CD14-positive monocyte (primary cell): ENCODE measurements at regions not wholly inside any gene's neighbourhood (a gene's known extent, or its start where the extent isn't known, plus 50 kb on each side); places are given as distances from the start of the nearest gene placed in this dataset.
"Not testable (repeated sequence)": the region's sequence is repeated elsewhere in the genome, so short reads cannot be mapped to it uniquely, and the experiment has no call there.

Experiments used
- DNase-seq, 3 donors: peaks; one replicate each; pipeline ENCODE4 v3.0.0-alpha.2; 2011 to 2022
- H2AFZ ChIP-seq: 2 replicates; pipeline ENCODE4 v1.6.0; 2012; ENCODE audit warnings: mild to moderate bottlenecking, low read depth, low read length, inconsistent platforms; ENCODE audit not compliant: insufficient read depth, poor library complexity, severe bottlenecking
- H3K27ac ChIP-seq, 2 donors: 1 replicate in 1 of 2; 2 replicates in 1 of 2; pipeline ENCODE4 v1.5.1; 2012 to 2013; ENCODE audit warnings: low read length in 2 of 2, control low read depth in 1 of 2, inconsistent platforms in 1 of 2, low read depth in 1 of 2, mild to moderate bottlenecking in 1 of 2
- H3K27me3 ChIP-seq, 2 donors: one replicate each; pipeline versions ENCODE4 v1.6.0 to v1.6.1; 2011 to 2013; ENCODE audit warnings: low read length in 2 of 2; ENCODE audit not compliant: control insufficient read depth in 2 of 2, insufficient read depth in 2 of 2
- H3K36me3 ChIP-seq, 2 donors: replicated peaks in 1 of 2; 1 replicate in 1 of 2; 2 replicates in 1 of 2; pipeline versions ENCODE4 v1.5.1 to v1.6.1; 2012 to 2013; ENCODE audit warnings: low read length in 2 of 2, control low read depth in 1 of 2, inconsistent platforms in 1 of 2, mild to moderate bottlenecking in 1 of 2; ENCODE audit not compliant: insufficient read depth in 2 of 2, control insufficient read depth in 1 of 2
- H3K4me1 ChIP-seq, 2 donors: 1 replicate in 1 of 2; 2 replicates in 1 of 2; pipeline versions ENCODE4 v1.5.1 to v1.6.1; 2012 to 2013; ENCODE audit warnings: low read length in 2 of 2, control low read depth in 1 of 2, inconsistent platforms in 1 of 2, mild to moderate bottlenecking in 1 of 2, moderate library complexity in 1 of 2; ENCODE audit not compliant: insufficient read depth in 2 of 2, control insufficient read depth in 1 of 2
- H3K4me2 ChIP-seq: replicated peaks from 2 replicates; pipeline ENCODE3; 2012; ENCODE audit warnings: low read length, moderate library complexity, mild to moderate bottlenecking; ENCODE audit not compliant: poor library complexity, severe bottlenecking; ENCODE audit errors: extremely low read depth
- H3K4me3 ChIP-seq, 3 experiments: fragments of 200-600 bp in 1 of 3; sonication (generic) in 1 of 3; replicated peaks in 1 of 3; 1 replicate in 2 of 3; 2 replicates in 1 of 3; pipeline ENCODE4 v1.5.1; 2011 to 2013; ENCODE audit warnings: low read length in 3 of 3, mild to moderate bottlenecking in 3 of 3, control low read depth in 2 of 3, low read depth in 2 of 3, inconsistent platforms in 1 of 3, moderate library complexity in 1 of 3
- H3K79me2 ChIP-seq: 2 replicates; pipeline ENCODE4 v1.6.0; 2012; ENCODE audit warnings: mild to moderate bottlenecking, control low read depth, inconsistent platforms, low read length, moderate library complexity; ENCODE audit not compliant: insufficient read depth
- H3K9ac ChIP-seq: 2 replicates; pipeline ENCODE4 v1.6.0; 2017; ENCODE audit warnings: low read length, mild to moderate bottlenecking; ENCODE audit not compliant: insufficient read depth, poor library complexity, severe bottlenecking
- H3K9me3 ChIP-seq, 2 donors: replicated peaks in 1 of 2; 1 replicate in 1 of 2; 2 replicates in 1 of 2; pipeline versions ENCODE4 v1.5.1 to v1.6.1; 2012 to 2013; ENCODE audit warnings: low read length in 2 of 2, control low read depth in 1 of 2; ENCODE audit not compliant: control insufficient read depth in 1 of 2, insufficient read depth in 1 of 2
- H4K20me1 ChIP-seq: 2 replicates; pipeline ENCODE4 v1.6.0; 2012; ENCODE audit warnings: mild to moderate bottlenecking, low read length, control low read depth, moderate library complexity; ENCODE audit not compliant: insufficient read depth
- H3K27ac Mint-ChIP-seq, 7 donors: one replicate each; pipeline ENCODE4 v1.8.0; 2020; ENCODE audit warnings: mild to moderate bottlenecking in 7 of 7, mixed read lengths in 7 of 7, moderate library complexity in 6 of 7, inconsistent platforms in 2 of 7
- H3K27me3 Mint-ChIP-seq, 3 donors: one replicate each; pipeline ENCODE4 v1.8.0; 2021 to 2022; ENCODE audit warnings: low read depth in 3 of 3, mild to moderate bottlenecking in 3 of 3, mixed read lengths in 3 of 3, moderate library complexity in 3 of 3, inconsistent platforms in 1 of 3
- H3K36me3 Mint-ChIP-seq, 2 donors: one replicate each; pipeline ENCODE4 v1.8.0; 2020; ENCODE audit warnings: mixed read lengths in 2 of 2, inconsistent platforms in 1 of 2, mild to moderate bottlenecking in 1 of 2
- H3K4me1 Mint-ChIP-seq: one replicate; pipeline ENCODE4 v1.8.0; 2020; ENCODE audit warnings: mild to moderate bottlenecking, mixed read lengths
- H3K4me3 Mint-ChIP-seq, 2 donors: one replicate each; pipeline ENCODE4 v1.8.0; 2020; ENCODE audit warnings: mild to moderate bottlenecking in 2 of 2, mixed read lengths in 2 of 2, moderate library complexity in 1 of 2
- H3K9me3 Mint-ChIP-seq, 7 donors: one replicate each; pipeline ENCODE4 v1.8.0; 2020 to 2022; ENCODE audit warnings: mixed read lengths in 7 of 7, mild to moderate bottlenecking in 6 of 7, moderate library complexity in 6 of 7, inconsistent platforms in 2 of 7
- CTCF ChIP-seq: fragments of 200-600 bp; IDR thresholded peaks from one replicate; pipeline ENCODE4 v1.8.0; 2022; ENCODE audit warnings: antibody characterized with exemption, mild to moderate bottlenecking
- WGBS: methylation state at CpG from one replicate; pipeline ENCODE4 v1.1.5; 2013; ENCODE audit warnings: missing lambda C conversion rate; ENCODE audit not compliant: insufficient coverage; 5-methylcytosine and 5-hydroxymethylcytosine counted together
- intact Hi-C, 2 donors: fragments of 100-400 bp; cut with micrococcal nuclease; formaldehyde crosslinking; loops; one replicate each; pipeline versions ENCODE4 v1.15.0 to v1.15.1; 2023

- Mint-ChIP-seq H3K4me3 (no peak overlapping the region), H3K27ac (peak overlapping the region in 2 of 7 donors; percentile 4 to 60), H3K9me3 (peaks cover 4 to 11% (median 7%) of the 10 kb centered on the region in 7 donors), H3K27me3 (peaks cover 1 to 3% (median 2%) of the 10 kb centered on the region in 3 donors), H3K4me1 (peaks cover 21% of the 10 kb centered on the region), H3K36me3 (no peaks in the 10 kb centered on the region)
- 71% methylated on average over 2 of the region's 2 CpGs for WGBS
- Histone ChIP-seq H3K4me2 (no peak overlapping the region), H3K27me3 (no peaks in the 10 kb centered on the region), H3K4me3 (no peak overlapping the region), H3K9ac (no peak overlapping the region), H2AFZ (peak overlapping the region; percentile 18), H3K9me3 (peaks cover 0 to 7% of the 10 kb centered on the region in 2 donors), H3K36me3 (no peaks in the 10 kb centered on the region), H3K79me2 (no peaks in the 10 kb centered on the region), H4K20me1 (no peaks in the 10 kb centered on the region), H3K27ac (no peak overlapping the region), H3K4me1 (peaks cover 7 to 14% of the 10 kb centered on the region in 2 donors)
- DNase-seq = no peak
- intact Hi-C loops = no loop called here
- no peak for TF ChIP-seq CTCF
These were observed 114.5 kb upstream of the GOT2 start for GRCh38 chr16:58848662-58849002.

DNA sequence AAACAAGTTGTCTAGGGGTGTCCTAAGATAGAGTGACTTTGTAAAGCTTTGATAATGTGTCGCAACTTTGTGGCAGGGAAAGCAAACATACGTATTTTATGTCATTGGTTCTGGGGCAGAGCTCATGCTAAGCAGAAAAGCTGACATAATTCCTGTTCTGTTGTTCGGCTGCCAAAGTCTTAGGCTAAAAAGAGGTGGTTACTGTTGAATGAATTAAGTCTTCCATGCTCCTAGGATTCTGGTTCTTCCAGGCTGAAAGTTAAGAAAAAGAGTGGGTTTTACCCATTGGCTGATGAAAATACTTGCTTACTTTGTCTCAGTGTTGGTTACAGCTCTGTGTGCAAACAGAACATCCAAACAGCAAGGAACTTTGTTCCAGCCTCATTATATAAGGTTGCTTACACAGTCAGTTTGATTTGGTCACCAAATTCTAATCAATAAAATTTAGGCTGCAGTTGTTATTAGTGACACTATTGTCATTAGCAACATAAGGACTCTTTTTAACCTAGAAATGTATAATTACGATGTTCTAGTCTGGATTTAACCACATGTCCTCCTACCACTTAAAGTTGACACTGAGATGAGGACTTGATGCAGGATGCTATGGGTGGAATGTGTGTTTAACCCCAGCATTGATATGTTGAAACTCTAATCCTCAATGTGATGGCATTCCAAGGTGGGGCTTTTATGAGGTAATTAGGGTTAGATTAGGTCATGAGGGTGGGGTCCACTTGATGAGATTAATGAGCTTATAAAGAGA is 114.0 kb upstream of the GOT2 start:
- Mint-ChIP-seq H3K4me1 (peaks cover 21% of the 10 kb centered on the region), H3K36me3 (no peaks in the 10 kb centered on the region), H3K27ac (peak overlapping the region in 3 of 7 donors; percentile 4 to 50 (median 18)), H3K4me3 (no peak overlapping the region), H3K27me3 (peaks cover 1 to 3% (median 2%) of the 10 kb centered on the region in 3 donors), H3K9me3 (peaks cover 4 to 11% (median 7%) of the 10 kb centered on the region in 7 donors)
- Histone ChIP-seq H3K27ac (no peak overlapping the region), H3K36me3 (no peaks in the 10 kb centered on the region), H3K27me3 (no peaks in the 10 kb centered on the region), H3K4me2 (no peak overlapping the region), H3K9me3 (peaks cover 0 to 7% of the 10 kb centered on the region in 2 donors), H3K4me3 (no peak overlapping the region), H3K4me1 (peaks cover 7 to 14% of the 10 kb centered on the region in 2 donors), H3K79me2 (no peaks in the 10 kb centered on the region), H2AFZ (peak overlapping the region; percentile 46), H3K9ac (no peak overlapping the region), H4K20me1 (no peaks in the 10 kb centered on the region)
- TF ChIP-seq CTCF = no peak
- intact Hi-C loops = no loop called here
- WGBS = 50% methylated on average over 2 of the region's 4 CpGs
- DNase-seq = no peak

DNA sequence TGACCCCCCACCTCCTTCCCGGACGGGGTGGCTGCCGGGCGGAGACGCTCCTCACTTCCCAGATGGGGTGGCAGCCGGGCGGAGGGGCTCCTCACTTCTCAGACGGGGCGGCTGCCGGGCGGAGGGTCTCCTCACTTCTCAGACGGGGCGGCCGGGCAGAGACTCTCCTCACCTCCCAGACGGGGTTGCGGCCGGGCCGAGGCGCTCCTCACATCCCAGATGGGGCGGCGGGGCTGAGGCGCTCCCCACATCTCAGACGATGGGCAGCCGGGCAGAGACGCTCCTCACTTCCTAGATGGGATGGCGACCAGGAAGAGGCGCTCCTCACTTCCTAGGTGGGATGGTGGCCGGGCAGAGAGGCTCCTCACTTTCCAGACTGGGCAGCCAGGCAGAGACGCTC is 112.1 kb upstream of the GOT2 start:
- H3K4me3 ChIP-seq, H3K27me3 Mint-ChIP-seq, H3K36me3 ChIP-seq, H2AFZ ChIP-seq, H3K27ac ChIP-seq, H3K9me3 Mint-ChIP-seq, intact Hi-C loops, H4K20me1 ChIP-seq, DNase-seq, H3K9me3 ChIP-seq, H3K79me2 ChIP-seq, H3K9ac ChIP-seq, H3K36me3 Mint-ChIP-seq, H3K4me2 ChIP-seq, H3K4me3 Mint-ChIP-seq, H3K27me3 ChIP-seq: not testable (repeated sequence)
- Mint-ChIP-seq H3K27ac (peak overlapping the region in 1 of 7 donors; percentile 74), H3K4me1 (peaks cover 21% of the 10 kb centered on the region)
- H3K4me1 ChIP-seq = peaks cover 7 to 14% of the 10 kb centered on the region in 2 donors
- 98% methylated on average over 19 of the region's 29 CpGs for WGBS
